HCT116 (cell line): ENCODE measurements at regions not wholly inside any gene's neighbourhood (a gene's known extent, or its start where the extent isn't known, plus 50 kb on each side); places are given as distances from the start of the nearest gene placed in this dataset.
A peak's percentile ranks its signal among the peaks of the same experiment; 100 is the strongest.

Source experiments
- ATAC-seq: fragments of 200-7000 bp; cut with Tn5 transposase; 2 replicates; pipeline ENCODE4 v1.9.1; 2020; ENCODE audit warnings: mild to moderate bottlenecking, moderate library complexity
- BruUV-seq: library from RNA; stranded (reverse); fragments of 400-500 nt; replicated peaks from 2 replicates; lab custom pipeline; 2021; lab: Mats Ljungman, UMichigan
- CTCF ChIA-PET: fragments of 300-600 bp; sonication (Branson Sonifier 250); formaldehyde crosslinking; loops from one replicate; lab custom pipeline; 2021; ENCODE audit warnings: antibody characterized with exemption; lab: Charles Lee
- POLR2A ChIA-PET: fragments of 300-600, 350-600 bp; sonication (Branson Sonifier 250); formaldehyde crosslinking; loops from one replicate; lab custom pipeline; 2021; ENCODE audit warnings: antibody characterized with exemption; lab: Charles Lee
- RAD21 ChIA-PET, 2 experiments: fragments of 300-600 bp; sonication (Branson Sonifier 250); formaldehyde crosslinking; loops; one replicate each; lab custom pipeline; 2023; ENCODE audit warnings: low total read pairs in 2 of 2; ENCODE audit not compliant: uncharacterized antibody in 2 of 2, unreplicated experiment in 2 of 2, low non-redundant PET in 1 of 2; lab: Charles Lee
- DNase-seq: peaks from one replicate; pipeline ENCODE4 v3.0.0-alpha.2; 2010; ENCODE audit warnings: low read depth, low spot score
- H2AFZ ChIP-seq: fragments of 200-600 bp; shearing (Covaris generic), sonication (generic); 2 replicates; pipeline ENCODE4 v1.6.1; 2017; ENCODE audit warnings: low read depth, mixed run types, mixed read lengths, antibody characterized with exemption, low read length; ENCODE audit not compliant: poor library complexity, severe bottlenecking
- H3K27ac ChIP-seq: 2 replicates; pipeline ENCODE4 v1.5.1; 2012; ENCODE audit warnings: low read depth, low read length
- H3K27me3 ChIP-seq: fragments of 200-600 bp; sonication (generic); 2 replicates; pipeline ENCODE4 v1.6.1; 2016; ENCODE audit warnings: mixed run types, low read length, mixed read lengths; ENCODE audit not compliant: insufficient read depth
- H3K36me3 ChIP-seq, 2 experiments: fragments of 200-500 bp in 1 of 2; fragments of 200-600 bp in 1 of 2; sonication (Bioruptor generic) in 1 of 2; sonication (generic) in 1 of 2; 2 replicates each; pipeline versions ENCODE4 v1.5.1 to v1.6.1; 2014 to 2016; ENCODE audit warnings: low read length in 2 of 2, inconsistent platforms in 1 of 2, mixed read lengths in 1 of 2, mixed run types in 1 of 2; ENCODE audit not compliant: insufficient read depth in 2 of 2, control insufficient read depth in 1 of 2
- H3K4me1 ChIP-seq, 2 experiments: fragments of 200-600 bp in 1 of 2; sonication (generic) in 1 of 2; 2 replicates each; pipeline versions ENCODE4 v1.5.1 to v1.6.1; 2012 to 2017; ENCODE audit warnings: low read length in 2 of 2, inconsistent platforms in 1 of 2, mild to moderate bottlenecking in 1 of 2, mixed read lengths in 1 of 2, mixed run types in 1 of 2, moderate library complexity in 1 of 2; ENCODE audit not compliant: insufficient read depth in 2 of 2, control insufficient read depth in 1 of 2
- H3K4me2 ChIP-seq: fragments of 200-600 bp; sonication (generic); 2 replicates; pipeline ENCODE4 v1.6.1; 2017; ENCODE audit warnings: mixed run types, low read length, mixed read lengths
- H3K4me3 ChIP-seq, 2 experiments: fragments of 200-600 bp in 1 of 2; sonication (generic) in 1 of 2; replicated peaks in 1 of 2; 2 replicates each; pipeline ENCODE4 v1.5.1; 2011 to 2016; ENCODE audit warnings: low read length in 2 of 2, control low read depth in 1 of 2, low read depth in 1 of 2, mild to moderate bottlenecking in 1 of 2, mixed read lengths in 1 of 2, mixed run types in 1 of 2
- H3K79me2 ChIP-seq: fragments of 200-600 bp; sonication (generic); 2 replicates; pipeline ENCODE4 v1.6.1; 2017; ENCODE audit warnings: mild to moderate bottlenecking, mixed run types, low read length, moderate library complexity, mixed read lengths; ENCODE audit not compliant: insufficient read depth
- H3K9ac ChIP-seq: fragments of 200-600 bp; sonication (generic); 2 replicates; pipeline ENCODE4 v1.6.1; 2016; ENCODE audit warnings: low read length, mixed read lengths
- H3K9me2 ChIP-seq: fragments of 200-600 bp; sonication (generic), shearing (Covaris generic); 2 replicates; pipeline ENCODE4 v1.6.1; 2017; ENCODE audit warnings: mixed run types, mild to moderate bottlenecking, moderate library complexity; ENCODE audit not compliant: insufficient read depth
- H3K9me3 ChIP-seq, 2 experiments: fragments of 200-500 bp in 1 of 2; fragments of 200-600 bp in 1 of 2; sonication (Bioruptor generic) in 1 of 2; sonication (generic) in 1 of 2; 2 replicates each; pipeline ENCODE4 v1.6.1; 2014 to 2017; ENCODE audit warnings: low read length in 2 of 2, mixed read lengths in 2 of 2, inconsistent platforms in 1 of 2, low read depth in 1 of 2, mild to moderate bottlenecking in 1 of 2, mixed run types in 1 of 2, moderate library complexity in 1 of 2; ENCODE audit not compliant: control insufficient read depth in 1 of 2, insufficient read depth in 1 of 2
- H4K20me1 ChIP-seq: fragments of 200-600 bp; sonication (generic), shearing (Covaris generic); 2 replicates; pipeline ENCODE4 v1.6.1; 2017; ENCODE audit warnings: mixed run types, mild to moderate bottlenecking, moderate library complexity; ENCODE audit not compliant: insufficient read depth
- CEBPB ChIP-seq: IDR thresholded peaks from 2 replicates; pipeline ENCODE4 v1.6.1; 2012; ENCODE audit warnings: low read depth
- ELF1 ChIP-seq: IDR thresholded peaks from 2 replicates; pipeline ENCODE4 v1.6.1; 2012; ENCODE audit warnings: low read depth, borderline replicate concordance
- SRF ChIP-seq: IDR thresholded peaks from 2 replicates; pipeline ENCODE4 v1.6.1; 2012; ENCODE audit warnings: low read depth
- TCF7L2 ChIP-seq: IDR thresholded peaks from 2 replicates; pipeline ENCODE4 v1.7.0; 2011; ENCODE audit warnings: borderline replicate concordance, inconsistent platforms; ENCODE audit not compliant: insufficient read depth, insufficient read length; ENCODE audit errors: extremely low read depth
- ZFX ChIP-seq: fragments of 450-650 bp; IDR thresholded peaks from 2 replicates; pipeline ENCODE4 v1.6.1; 2017
- intact Hi-C: fragments of 100-400 bp; cut with micrococcal nuclease; formaldehyde crosslinking; loops from 2 replicates; pipeline ENCODE4 v1.10.0; 2022
- TF ChIP-seq, protein P1 (sequence below): IDR thresholded peaks from 2 replicates; pipeline ENCODE4 v1.6.1; 2012; ENCODE audit warnings: low read depth
- TF ChIP-seq, protein P2 (sequence below): IDR thresholded peaks from 2 replicates; pipeline ENCODE4 v1.6.1; 2011; ENCODE audit warnings: mild to moderate bottlenecking, low read length, moderate library complexity; ENCODE audit not compliant: insufficient replicate concordance; ENCODE audit errors: extremely low read depth

DNA sequence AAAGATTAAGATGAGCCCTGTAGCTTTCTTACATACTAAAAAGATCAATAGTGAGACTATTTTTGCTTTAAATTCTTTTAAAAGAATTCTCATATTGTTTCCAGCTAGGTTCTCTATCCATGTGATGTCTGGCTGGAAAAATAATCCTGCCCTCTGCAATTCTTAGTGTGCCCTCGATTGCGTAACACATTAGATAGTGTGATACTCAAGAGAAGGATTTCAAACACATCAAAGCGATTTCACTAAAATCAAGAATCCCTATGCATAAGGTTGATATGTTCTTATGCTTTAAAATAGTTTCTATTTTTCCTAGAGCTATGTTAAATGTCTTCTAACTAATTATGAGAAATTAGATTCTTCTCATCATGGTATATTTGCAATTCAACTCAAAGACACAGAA, 127.3 kb upstream of the PLEKHA5 start:
- Histone ChIP-seq H3K27me3 (no peaks in the 10 kb centered on the region), H3K4me3 (no peak overlapping the region), H2AFZ (no peak overlapping the region), H4K20me1 (no peaks in the 10 kb centered on the region), H3K9me3 (no peaks in the 10 kb centered on the region), H3K79me2 (no peaks in the 10 kb centered on the region), H3K27ac (no peak overlapping the region), H3K9ac (no peak overlapping the region)
- no peak for ATAC-seq
- no TSS peak for BruUV-seq
- TF ChIP-seq ELF1 (no peak), CEBPB (peak; percentile 60)
- TF ChIP-seq, all 23 proteins: peak for 1
- no peaks in the 10 kb centered on the region for H3K9me2 ChIP-seq
- peaks cover 0 to 25% of the 10 kb centered on the region in 2 experiments; a peak in 2 of 4 replicates for H3K4me1 ChIP-seq
- RAD21 ChIA-PET, result no interaction called here
- POLR2A ChIA-PET, result no interaction called here
- intact Hi-C loops, result no loop called here
- no peak overlapping the region for H3K4me2 ChIP-seq
- H3K36me3 ChIP-seq, result no peaks in the 10 kb centered on the region
- DNase-seq, result no peak
- CTCF ChIA-PET, result no interaction called here

DNA sequence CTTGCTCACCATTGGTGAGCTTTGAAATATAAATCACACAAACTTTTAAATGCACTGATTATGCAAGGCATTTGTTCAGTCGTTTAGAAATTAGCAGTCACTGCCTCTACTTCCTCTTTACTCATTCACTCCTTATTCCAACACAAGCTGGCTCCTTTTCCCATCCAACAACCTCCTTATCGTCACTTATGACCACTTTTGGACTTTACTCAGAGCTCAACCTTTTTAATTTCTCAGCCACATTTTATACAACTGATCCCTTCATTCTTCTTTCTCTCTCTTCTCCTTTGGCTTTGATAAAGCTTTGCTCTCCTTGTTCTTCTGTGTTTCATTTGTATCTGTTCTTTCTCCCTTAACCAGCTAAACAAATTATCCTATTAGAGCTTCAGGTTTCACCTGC, 126.4 kb upstream of the PLEKHA5 start:
- Histone ChIP-seq H3K36me3 (no peaks in the 10 kb centered on the region), H3K4me1 (peaks cover 0 to 22% of the 10 kb centered on the region in 2 experiments; a peak in 2 of 4 replicates), H3K79me2 (no peaks in the 10 kb centered on the region), H2AFZ (no peak overlapping the region), H3K27me3 (no peaks in the 10 kb centered on the region), H3K27ac (no peak overlapping the region), H3K9me3 (no peaks in the 10 kb centered on the region), H3K9ac (no peak overlapping the region), H3K4me2 (no peak overlapping the region), H3K9me2 (no peaks in the 10 kb centered on the region), H3K4me3 (no peak overlapping the region)
- no peak for DNase-seq
- ATAC-seq, result no peak
- intact Hi-C loops, result no loop called here
- CTCF ChIA-PET, result no interaction called here
- POLR2A ChIA-PET, result no interaction called here
- RAD21 ChIA-PET, result no interaction called here
- TF ChIP-seq, protein P1, sequence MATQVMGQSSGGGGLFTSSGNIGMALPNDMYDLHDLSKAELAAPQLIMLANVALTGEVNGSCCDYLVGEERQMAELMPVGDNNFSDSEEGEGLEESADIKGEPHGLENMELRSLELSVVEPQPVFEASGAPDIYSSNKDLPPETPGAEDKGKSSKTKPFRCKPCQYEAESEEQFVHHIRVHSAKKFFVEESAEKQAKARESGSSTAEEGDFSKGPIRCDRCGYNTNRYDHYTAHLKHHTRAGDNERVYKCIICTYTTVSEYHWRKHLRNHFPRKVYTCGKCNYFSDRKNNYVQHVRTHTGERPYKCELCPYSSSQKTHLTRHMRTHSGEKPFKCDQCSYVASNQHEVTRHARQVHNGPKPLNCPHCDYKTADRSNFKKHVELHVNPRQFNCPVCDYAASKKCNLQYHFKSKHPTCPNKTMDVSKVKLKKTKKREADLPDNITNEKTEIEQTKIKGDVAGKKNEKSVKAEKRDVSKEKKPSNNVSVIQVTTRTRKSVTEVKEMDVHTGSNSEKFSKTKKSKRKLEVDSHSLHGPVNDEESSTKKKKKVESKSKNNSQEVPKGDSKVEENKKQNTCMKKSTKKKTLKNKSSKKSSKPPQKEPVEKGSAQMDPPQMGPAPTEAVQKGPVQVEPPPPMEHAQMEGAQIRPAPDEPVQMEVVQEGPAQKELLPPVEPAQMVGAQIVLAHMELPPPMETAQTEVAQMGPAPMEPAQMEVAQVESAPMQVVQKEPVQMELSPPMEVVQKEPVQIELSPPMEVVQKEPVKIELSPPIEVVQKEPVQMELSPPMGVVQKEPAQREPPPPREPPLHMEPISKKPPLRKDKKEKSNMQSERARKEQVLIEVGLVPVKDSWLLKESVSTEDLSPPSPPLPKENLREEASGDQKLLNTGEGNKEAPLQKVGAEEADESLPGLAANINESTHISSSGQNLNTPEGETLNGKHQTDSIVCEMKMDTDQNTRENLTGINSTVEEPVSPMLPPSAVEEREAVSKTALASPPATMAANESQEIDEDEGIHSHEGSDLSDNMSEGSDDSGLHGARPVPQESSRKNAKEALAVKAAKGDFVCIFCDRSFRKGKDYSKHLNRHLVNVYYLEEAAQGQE, result no peak
- TF ChIP-seq, protein P2, sequence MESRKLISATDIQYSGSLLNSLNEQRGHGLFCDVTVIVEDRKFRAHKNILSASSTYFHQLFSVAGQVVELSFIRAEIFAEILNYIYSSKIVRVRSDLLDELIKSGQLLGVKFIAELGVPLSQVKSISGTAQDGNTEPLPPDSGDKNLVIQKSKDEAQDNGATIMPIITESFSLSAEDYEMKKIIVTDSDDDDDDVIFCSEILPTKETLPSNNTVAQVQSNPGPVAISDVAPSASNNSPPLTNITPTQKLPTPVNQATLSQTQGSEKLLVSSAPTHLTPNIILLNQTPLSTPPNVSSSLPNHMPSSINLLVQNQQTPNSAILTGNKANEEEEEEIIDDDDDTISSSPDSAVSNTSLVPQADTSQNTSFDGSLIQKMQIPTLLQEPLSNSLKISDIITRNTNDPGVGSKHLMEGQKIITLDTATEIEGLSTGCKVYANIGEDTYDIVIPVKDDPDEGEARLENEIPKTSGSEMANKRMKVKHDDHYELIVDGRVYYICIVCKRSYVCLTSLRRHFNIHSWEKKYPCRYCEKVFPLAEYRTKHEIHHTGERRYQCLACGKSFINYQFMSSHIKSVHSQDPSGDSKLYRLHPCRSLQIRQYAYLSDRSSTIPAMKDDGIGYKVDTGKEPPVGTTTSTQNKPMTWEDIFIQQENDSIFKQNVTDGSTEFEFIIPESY, result no peak
- no peak for TF ChIP-seq SRF
- TF ChIP-seq ZFX, result no peak
- no peak for TF ChIP-seq TCF7L2
- TF ChIP-seq ELF1, result no peak
- TF ChIP-seq, all 23 proteins: peak for 0
- BruUV-seq, result no TSS peak
- H4K20me1 ChIP-seq, result no peaks in the 10 kb centered on the region
